ENCODE measurements at regions not wholly inside any gene's neighbourhood (a gene's known extent, or its start where the extent isn't known, plus 50 kb on each side); places are given as distances from the start of the nearest gene placed in this dataset.

GRCh38 chr3:10597733-10598132 lies 92.3 kb upstream of the ATP2B2 start:
- H3K9ac ChIP-seq = no peak overlapping the region
- no peaks in the 10 kb centered on the region for H3K36me3 ChIP-seq (ENCODE audit: insufficient read depth)
- H4K20me1 ChIP-seq (ENCODE audit: insufficient read depth) = no peaks in the 10 kb centered on the region
- no peaks in the 10 kb centered on the region for H3K79me2 ChIP-seq (ENCODE audit: insufficient read depth, low read depth)
- H3K27me3 ChIP-seq (ENCODE audit: insufficient read depth, low read depth) = no peaks in the 10 kb centered on the region; the same call in 1 of the 2 replicates
- H3K27ac ChIP-seq = no peak overlapping the region
- TF ChIP-seq, protein P1, sequence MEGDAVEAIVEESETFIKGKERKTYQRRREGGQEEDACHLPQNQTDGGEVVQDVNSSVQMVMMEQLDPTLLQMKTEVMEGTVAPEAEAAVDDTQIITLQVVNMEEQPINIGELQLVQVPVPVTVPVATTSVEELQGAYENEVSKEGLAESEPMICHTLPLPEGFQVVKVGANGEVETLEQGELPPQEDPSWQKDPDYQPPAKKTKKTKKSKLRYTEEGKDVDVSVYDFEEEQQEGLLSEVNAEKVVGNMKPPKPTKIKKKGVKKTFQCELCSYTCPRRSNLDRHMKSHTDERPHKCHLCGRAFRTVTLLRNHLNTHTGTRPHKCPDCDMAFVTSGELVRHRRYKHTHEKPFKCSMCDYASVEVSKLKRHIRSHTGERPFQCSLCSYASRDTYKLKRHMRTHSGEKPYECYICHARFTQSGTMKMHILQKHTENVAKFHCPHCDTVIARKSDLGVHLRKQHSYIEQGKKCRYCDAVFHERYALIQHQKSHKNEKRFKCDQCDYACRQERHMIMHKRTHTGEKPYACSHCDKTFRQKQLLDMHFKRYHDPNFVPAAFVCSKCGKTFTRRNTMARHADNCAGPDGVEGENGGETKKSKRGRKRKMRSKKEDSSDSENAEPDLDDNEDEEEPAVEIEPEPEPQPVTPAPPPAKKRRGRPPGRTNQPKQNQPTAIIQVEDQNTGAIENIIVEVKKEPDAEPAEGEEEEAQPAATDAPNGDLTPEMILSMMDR (conservative IDR thresholded peaks at IDR 0.05; ENCODE audit: low read depth, low read length) = no peak
- H3K4me2 ChIP-seq = no peak overlapping the region
- H3K4me1 ChIP-seq (ENCODE audit: low read depth, poor library complexity, severe bottlenecking) = peaks cover 2% of the 10 kb centered on the region
- H2AFZ ChIP-seq (ENCODE audit: low read depth) = no peak overlapping the region
- no peak overlapping the region for H3K4me3 ChIP-seq (IDR thresholded peaks at IDR 0.05; ENCODE audit: insufficient read depth, low read depth, low read length)

GRCh38 chr3:10599017-10599416 lies 93.6 kb upstream of the ATP2B2 start:
- Histone ChIP-seq H3K4me3 (IDR thresholded peaks at IDR 0.05; ENCODE audit: insufficient read depth, low read depth, low read length) (no peak overlapping the region), H3K36me3 (ENCODE audit: insufficient read depth) (no peaks in the 10 kb centered on the region), H3K27ac (no peak overlapping the region), H3K4me1 (ENCODE audit: low read depth, poor library complexity, severe bottlenecking) (peaks cover 8% of the 10 kb centered on the region), H3K79me2 (ENCODE audit: insufficient read depth, low read depth) (no peaks in the 10 kb centered on the region), H3K27me3 (ENCODE audit: insufficient read depth, low read depth) (no peaks in the 10 kb centered on the region; the same call in 1 of the 2 replicates), H4K20me1 (ENCODE audit: insufficient read depth) (no peaks in the 10 kb centered on the region), H2AFZ (ENCODE audit: low read depth) (no peak overlapping the region), H3K9ac (no peak overlapping the region), H3K4me2 (no peak overlapping the region)
- TF ChIP-seq, protein P1 (conservative IDR thresholded peaks at IDR 0.05; ENCODE audit: low read depth, low read length) = no peak

- H3K4me2 ChIP-seq = no peak overlapping the region
- TF ChIP-seq, protein P1 (conservative IDR thresholded peaks at IDR 0.05; ENCODE audit: low read depth, low read length) = no peak
- H2AFZ ChIP-seq (ENCODE audit: low read depth) = no peak overlapping the region
- no peaks in the 10 kb centered on the region; the same call in 1 of the 2 replicates for H3K27me3 ChIP-seq (ENCODE audit: insufficient read depth, low read depth)
- H3K79me2 ChIP-seq (ENCODE audit: insufficient read depth, low read depth) = no peaks in the 10 kb centered on the region
- H3K4me1 ChIP-seq (ENCODE audit: low read depth, poor library complexity, severe bottlenecking) = peaks cover 8% of the 10 kb centered on the region
- no peaks in the 10 kb centered on the region for H4K20me1 ChIP-seq (ENCODE audit: insufficient read depth)
- H3K36me3 ChIP-seq (ENCODE audit: insufficient read depth) = no peaks in the 10 kb centered on the region
- no peak overlapping the region for H3K9ac ChIP-seq
- H3K27ac ChIP-seq = no peak overlapping the region
- no peak overlapping the region for H3K4me3 ChIP-seq (IDR thresholded peaks at IDR 0.05; ENCODE audit: insufficient read depth, low read depth, low read length)
Observed at GRCh38 chr3:10599444-10599843, 94.1 kb upstream of the ATP2B2 start.

DNA sequence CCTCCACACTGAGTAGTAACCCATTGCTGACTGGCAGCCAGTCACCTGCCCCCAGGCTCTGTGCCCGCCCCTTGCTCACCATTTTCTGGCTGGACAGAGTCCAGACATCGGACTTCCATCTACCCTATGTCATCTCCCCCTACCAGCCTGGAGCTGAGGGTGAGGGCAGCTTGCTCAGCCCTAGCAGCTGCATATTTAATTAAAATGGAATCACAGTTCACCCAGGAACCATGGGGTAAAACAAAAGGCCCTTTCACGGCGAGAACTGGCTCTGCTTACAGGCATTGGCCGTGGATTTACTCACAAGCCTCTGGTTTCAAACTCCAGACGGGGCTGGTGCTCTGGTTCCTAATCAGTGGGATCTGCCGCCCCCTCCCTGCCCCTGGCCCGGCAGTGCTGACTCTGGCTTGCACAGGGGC lies 94.9 kb upstream of the ATP2B2 start:
- TF ChIP-seq, protein P1 (conservative IDR thresholded peaks at IDR 0.05; ENCODE audit: low read depth, low read length) = no peak
- H2AFZ ChIP-seq (ENCODE audit: low read depth) = no peak overlapping the region
- no peak overlapping the region for H3K4me3 ChIP-seq (IDR thresholded peaks at IDR 0.05; ENCODE audit: insufficient read depth, low read depth, low read length)

More for the DNA sequence above, 94.9 kb upstream of the ATP2B2 start:
- Histone ChIP-seq H3K4me1 (ENCODE audit: low read depth, poor library complexity, severe bottlenecking) (peaks cover 8% of the 10 kb centered on the region), H3K27ac (no peak overlapping the region), H3K4me2 (no peak overlapping the region), H3K27me3 (ENCODE audit: insufficient read depth, low read depth) (no peaks in the 10 kb centered on the region; the same call in 1 of the 2 replicates), H3K9ac (no peak overlapping the region), H3K79me2 (ENCODE audit: insufficient read depth, low read depth) (no peaks in the 10 kb centered on the region), H4K20me1 (ENCODE audit: insufficient read depth) (no peaks in the 10 kb centered on the region), H3K36me3 (ENCODE audit: insufficient read depth) (no peaks in the 10 kb centered on the region)

Data from KMS-11 (cell line).